Tibial nerve (tissue), 4 donors: ENCODE measurements at regions not wholly inside any gene's neighbourhood (a gene's known extent, or its start where the extent isn't known, plus 50 kb on each side); places are given as distances from the start of the nearest gene placed in this dataset.
"Not testable (repeated sequence)": the region's sequence is repeated elsewhere in the genome, so short reads cannot be mapped to it uniquely, and the experiment has no call there.

Experiments used
- DNase-seq, 2 donors: peaks; one replicate each; pipeline ENCODE4 v3.0.0-alpha.2; 2019; ENCODE audit warnings: low spot score in 2 of 2
- H3K27ac ChIP-seq, 4 donors: fragments of 200-600 bp; sonication (generic) in 3 of 4; one replicate each; pipeline ENCODE4 v1.5.1; 2017 to 2019; ENCODE audit warnings: mild to moderate bottlenecking in 1 of 4
- H3K27me3 ChIP-seq, 2 donors: fragments of 200-600 bp; sonication (generic) in 1 of 2; one replicate each; pipeline versions ENCODE4 v1.5.1 to v1.6.0; 2017 to 2019
- H3K36me3 ChIP-seq, 3 donors: fragments of 200-600 bp; sonication (generic); one replicate each; pipeline ENCODE4 v1.5.1; 2018 to 2019
- H3K4me1 ChIP-seq, 4 donors: fragments of 200-600 bp; sonication (generic) in 3 of 4; one replicate each; pipeline ENCODE4 v1.5.1; 2017 to 2019
- H3K4me3 ChIP-seq, 4 donors: fragments of 200-600 bp; sonication (generic) in 3 of 4; one replicate each; pipeline ENCODE4 v1.5.1; 2017 to 2019; ENCODE audit warnings: mild to moderate bottlenecking in 1 of 4, moderate library complexity in 1 of 4
- H3K9me3 ChIP-seq, 4 donors: fragments of 200-600 bp; sonication (generic) in 3 of 4; one replicate each; pipeline ENCODE4 v1.5.1; 2017 to 2019
- EP300 ChIP-seq, 2 donors: sonication (generic); formaldehyde crosslinking; IDR thresholded peaks; one replicate each; pipeline ENCODE4 v1.6.1; 2017; ENCODE audit warnings: antibody characterized with exemption in 2 of 2, mild to moderate bottlenecking in 1 of 2
- POLR2A ChIP-seq, 2 donors: fragments of 450-650 bp; IDR thresholded peaks; one replicate each; pipeline ENCODE4 v1.6.1; 2017; ENCODE audit warnings: antibody characterized with exemption in 2 of 2, mild to moderate bottlenecking in 2 of 2, moderate library complexity in 2 of 2
- WGBS, 2 donors: methylation state at CpG; one replicate each; pipeline ENCODE4 v1.1.5; 2018; 5-methylcytosine and 5-hydroxymethylcytosine counted together
- TF ChIP-seq, protein P1 (sequence below), 5 experiments: fragments of 200-600 bp in 3 of 5; fragments of 450-650 bp in 2 of 5; sonication (generic) in 3 of 5; IDR thresholded peaks; one replicate each; pipeline ENCODE4 v1.5.1; 2016 to 2019; ENCODE audit warnings: antibody characterized with exemption in 5 of 5, mild to moderate bottlenecking in 3 of 5, moderate library complexity in 2 of 5

DNA sequence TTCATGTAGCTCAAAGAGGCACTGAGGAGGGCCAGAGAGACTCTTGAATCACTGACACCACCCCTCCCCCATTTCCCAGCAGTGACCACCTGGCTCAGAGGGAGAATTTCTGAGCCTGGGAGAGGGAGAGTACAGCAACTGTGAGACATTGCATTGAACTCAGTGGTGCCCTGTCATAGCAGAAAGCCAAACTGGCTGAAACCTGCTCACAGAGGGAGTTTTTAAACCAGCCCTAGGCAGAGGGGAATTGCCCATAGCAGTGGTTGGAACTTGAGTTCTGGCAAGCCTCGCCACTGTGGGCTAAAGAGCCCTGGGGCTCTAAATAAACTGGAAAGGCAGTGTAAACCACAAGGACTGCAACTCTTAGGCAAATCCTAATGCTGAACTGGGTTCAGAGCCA, 243.1 kb downstream of the ADCYAP1 start:
- Histone ChIP-seq H3K36me3 (no peaks in the 10 kb centered on the region), H3K4me3 (no peak overlapping the region), H3K4me1 (no peaks in the 10 kb centered on the region), H3K27me3 (no peaks in the 10 kb centered on the region), H3K9me3 (peaks cover 0 to 30% (median 0%) of the 10 kb centered on the region in 4 donors), H3K27ac (no peak overlapping the region)
- TF ChIP-seq POLR2A (IDR thresholded peaks at IDR 0.05) (no peak), EP300 (IDR thresholded peaks at IDR 0.05) (no peak)
- TF ChIP-seq, protein P1, sequence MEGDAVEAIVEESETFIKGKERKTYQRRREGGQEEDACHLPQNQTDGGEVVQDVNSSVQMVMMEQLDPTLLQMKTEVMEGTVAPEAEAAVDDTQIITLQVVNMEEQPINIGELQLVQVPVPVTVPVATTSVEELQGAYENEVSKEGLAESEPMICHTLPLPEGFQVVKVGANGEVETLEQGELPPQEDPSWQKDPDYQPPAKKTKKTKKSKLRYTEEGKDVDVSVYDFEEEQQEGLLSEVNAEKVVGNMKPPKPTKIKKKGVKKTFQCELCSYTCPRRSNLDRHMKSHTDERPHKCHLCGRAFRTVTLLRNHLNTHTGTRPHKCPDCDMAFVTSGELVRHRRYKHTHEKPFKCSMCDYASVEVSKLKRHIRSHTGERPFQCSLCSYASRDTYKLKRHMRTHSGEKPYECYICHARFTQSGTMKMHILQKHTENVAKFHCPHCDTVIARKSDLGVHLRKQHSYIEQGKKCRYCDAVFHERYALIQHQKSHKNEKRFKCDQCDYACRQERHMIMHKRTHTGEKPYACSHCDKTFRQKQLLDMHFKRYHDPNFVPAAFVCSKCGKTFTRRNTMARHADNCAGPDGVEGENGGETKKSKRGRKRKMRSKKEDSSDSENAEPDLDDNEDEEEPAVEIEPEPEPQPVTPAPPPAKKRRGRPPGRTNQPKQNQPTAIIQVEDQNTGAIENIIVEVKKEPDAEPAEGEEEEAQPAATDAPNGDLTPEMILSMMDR (IDR thresholded peaks at IDR 0.05): no peak
- DNase-seq: no peak
- 56 to 70% methylated on average over 1 of the region's 1 CpG for WGBS, 2 donors

DNA sequence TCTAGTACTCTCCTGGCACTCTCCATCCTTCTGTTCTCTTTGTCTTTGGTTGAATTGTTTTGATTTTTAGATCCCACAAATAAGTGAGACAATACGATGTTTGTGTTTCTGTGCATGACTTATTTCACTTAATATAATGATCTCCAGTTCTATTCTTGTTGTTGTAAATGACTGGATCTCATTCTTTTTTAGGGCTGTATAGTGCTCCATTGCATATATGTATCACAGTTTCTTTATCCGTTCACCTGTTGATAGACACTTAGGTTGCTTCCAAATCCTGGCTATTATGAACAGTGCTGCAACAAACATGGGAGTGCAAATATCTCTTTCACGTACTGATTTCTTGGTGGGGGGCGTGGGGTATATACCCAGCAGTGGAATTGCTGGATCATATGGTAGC, 245.0 kb downstream of the ADCYAP1 start:
- WGBS, 2 donors: 93 to 96% methylated on average over 4 of the region's 4 CpGs
- peaks cover 0 to 13% (median 0%) of the 10 kb centered on the region in 4 donors for H3K9me3 ChIP-seq

DNA sequence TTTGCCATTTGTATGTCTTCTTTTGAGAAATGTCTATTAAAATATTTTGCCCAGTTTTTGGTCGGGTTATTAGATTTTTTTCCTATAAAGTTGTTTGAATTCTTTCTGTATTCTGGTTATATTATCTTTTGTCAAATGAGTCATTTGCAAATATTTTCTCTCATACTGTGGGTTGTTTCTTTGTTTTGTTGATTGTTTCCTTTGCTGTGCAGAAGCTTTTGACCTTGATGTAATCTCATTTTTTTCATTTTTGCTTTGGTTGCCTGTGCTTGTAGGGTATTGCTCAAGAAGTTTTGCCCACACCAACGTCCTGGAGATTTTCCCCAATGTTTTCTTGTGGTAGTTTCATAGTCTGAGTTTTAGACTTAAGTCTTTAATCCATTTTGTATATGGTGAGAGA, 245.7 kb downstream of the ADCYAP1 start:
- H3K36me3 ChIP-seq: no peaks in the 10 kb centered on the region
- no peak for DNase-seq
- TF ChIP-seq EP300 (IDR thresholded peaks at IDR 0.05) (no peak), POLR2A (IDR thresholded peaks at IDR 0.05) (no peak)
- TF ChIP-seq, protein P1 (IDR thresholded peaks at IDR 0.05): no peak
- WGBS, 2 donors: 50 to 56% methylated on average over 2 of the region's 2 CpGs
- H3K4me3 ChIP-seq: no peak overlapping the region
- no peak overlapping the region for H3K27ac ChIP-seq
- H3K27me3 ChIP-seq: no peaks in the 10 kb centered on the region
- no peaks in the 10 kb centered on the region for H3K4me1 ChIP-seq
- peaks cover 0 to 12% (median 0%) of the 10 kb centered on the region in 4 donors for H3K9me3 ChIP-seq

More for the DNA sequence above, 245.0 kb downstream of the ADCYAP1 start:
- H3K4me1 ChIP-seq: no peaks in the 10 kb centered on the region
- no peaks in the 10 kb centered on the region for H3K36me3 ChIP-seq
- DNase-seq: no peak
- H3K27ac ChIP-seq: no peak overlapping the region
- H3K4me3 ChIP-seq: no peak overlapping the region
- no peak for TF ChIP-seq POLR2A (IDR thresholded peaks at IDR 0.05)
- TF ChIP-seq EP300 (IDR thresholded peaks at IDR 0.05): no peak
- TF ChIP-seq, protein P1 (IDR thresholded peaks at IDR 0.05): no peak
- no peaks in the 10 kb centered on the region for H3K27me3 ChIP-seq

DNA sequence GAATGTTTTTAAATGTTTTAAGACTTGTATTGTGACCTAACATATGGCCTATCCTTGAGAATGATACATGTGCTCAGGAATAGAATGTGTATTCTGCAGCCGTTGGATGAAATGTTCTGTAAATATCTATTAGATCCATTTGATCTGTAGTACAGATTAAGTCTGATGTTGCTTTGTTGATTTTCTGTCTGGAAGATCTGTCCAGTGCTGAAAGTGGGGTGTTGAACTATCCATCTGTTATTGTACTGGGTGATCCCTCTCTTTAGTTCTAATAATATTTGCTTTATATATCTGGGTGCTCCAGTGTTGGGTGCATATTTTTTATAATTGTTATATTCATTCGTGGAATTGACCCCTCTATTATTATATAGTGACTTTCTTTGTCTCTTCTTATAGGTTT, 248.3 kb downstream of the ADCYAP1 start:
- H3K4me3 ChIP-seq, H3K27ac ChIP-seq, H3K4me1 ChIP-seq, H3K36me3 ChIP-seq, DNase-seq, H3K27me3 ChIP-seq: not testable (repeated sequence)
- WGBS, 2 donors: 62 to 63% methylated on average over 2 of the region's 2 CpGs
- peaks cover 0 to 16% (median 0%) of the 10 kb centered on the region in 4 donors for H3K9me3 ChIP-seq

DNA sequence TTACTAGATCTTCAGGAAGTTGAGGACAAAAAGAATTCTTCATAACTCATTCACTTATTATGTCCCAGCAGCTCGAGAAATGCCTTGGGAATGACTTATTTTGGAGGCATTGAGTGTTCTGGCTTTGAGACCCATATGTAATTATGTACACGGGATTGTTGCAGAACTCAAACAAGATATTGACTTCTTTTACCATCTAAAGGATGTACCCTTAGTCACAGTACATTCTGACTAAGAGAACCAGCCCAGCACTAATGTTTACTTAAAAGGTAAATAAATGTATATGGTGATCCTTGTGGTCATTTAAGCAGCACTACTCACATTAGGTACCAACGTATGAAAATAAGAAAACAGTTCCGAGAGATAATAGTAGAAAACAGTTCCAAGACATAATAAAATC, 268.9 kb downstream of the ADCYAP1 start:
- DNase-seq: no peak
- Histone ChIP-seq H3K27me3 (no peaks in the 10 kb centered on the region), H3K4me1 (no peaks in the 10 kb centered on the region), H3K4me3 (no peak overlapping the region), H3K9me3 (peaks cover 0 to 15% (median 0%) of the 10 kb centered on the region in 4 donors), H3K27ac (no peak overlapping the region), H3K36me3 (no peaks in the 10 kb centered on the region)
- 70 to 79% methylated on average over 4 of the region's 4 CpGs for WGBS, 2 donors
- TF ChIP-seq POLR2A (IDR thresholded peaks at IDR 0.05) (no peak), EP300 (IDR thresholded peaks at IDR 0.05) (no peak)
- TF ChIP-seq, protein P1 (IDR thresholded peaks at IDR 0.05): no peak

DNA sequence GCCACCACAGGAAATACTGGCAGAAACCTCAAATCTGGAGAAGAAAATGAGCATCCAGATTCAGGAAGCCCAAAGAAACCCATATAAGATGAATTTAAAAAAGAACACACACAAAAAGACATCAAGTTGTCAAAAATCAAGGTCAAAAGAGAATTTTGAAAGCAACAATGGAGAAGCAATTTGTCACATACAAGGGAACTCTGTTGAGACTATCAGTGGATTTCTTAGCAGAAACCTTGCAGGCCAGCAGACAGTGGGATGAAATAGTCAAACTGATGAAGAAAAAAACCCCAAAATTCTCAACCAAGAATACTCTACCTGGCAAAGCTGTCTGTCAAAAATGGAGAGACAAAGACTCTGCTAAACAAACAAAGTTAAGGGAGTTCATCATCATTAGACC, 272.6 kb downstream of the ADCYAP1 start:
- Histone ChIP-seq H3K36me3 (no peaks in the 10 kb centered on the region), H3K4me3 (no peak overlapping the region), H3K4me1 (no peaks in the 10 kb centered on the region), H3K27ac (no peak overlapping the region), H3K9me3 (peaks cover 0 to 21% (median 1%) of the 10 kb centered on the region in 4 donors), H3K27me3 (no peaks in the 10 kb centered on the region)
- no peak for TF ChIP-seq POLR2A (IDR thresholded peaks at IDR 0.05)
- TF ChIP-seq, protein P1 (IDR thresholded peaks at IDR 0.05): no peak
- TF ChIP-seq EP300 (IDR thresholded peaks at IDR 0.05): no peak
- DNase-seq: no peak
